ENCODE measurements at regions not wholly inside any gene's neighbourhood (a gene's known extent, or its start where the extent isn't known, plus 50 kb on each side); places are given as distances from the start of the nearest gene placed in this dataset.

DNA sequence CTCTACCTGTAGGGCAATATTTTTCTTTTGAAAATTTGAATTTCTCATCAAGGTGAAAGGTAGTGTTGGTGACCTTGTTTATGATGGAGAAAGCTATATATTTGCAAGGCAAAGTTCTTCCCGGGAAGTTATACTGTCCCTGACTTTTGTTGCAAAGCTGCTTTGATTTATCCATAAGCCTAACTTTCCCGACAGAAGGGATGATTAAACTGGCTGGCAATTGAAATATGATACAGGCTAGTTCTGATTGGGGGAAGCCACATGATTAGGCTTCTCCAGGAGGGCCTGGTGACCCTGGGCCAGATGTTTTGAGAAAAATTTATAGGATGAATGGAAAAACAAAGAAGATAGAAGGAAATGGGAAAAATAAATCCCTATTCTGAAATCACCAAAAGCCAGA is 215.5 kb downstream of the ACTR3B start:
- Histone ChIP-seq H3K9me2 (ENCODE audit: insufficient read depth) (no peaks in the 10 kb centered on the region), H3K9me3 (ENCODE audit: low read depth) (no peaks in the 10 kb centered on the region), H3K79me2 (ENCODE audit: insufficient read depth) (no peaks in the 10 kb centered on the region), H3K4me1 (ENCODE audit: insufficient read depth) (no peaks in the 10 kb centered on the region), H3K36me3 (ENCODE audit: low read depth) (no peaks in the 10 kb centered on the region), H3F3A (ENCODE audit: insufficient read depth) (no peaks in the 10 kb centered on the region), H3K27ac (no peak overlapping the region), H3K4me3 (no peak overlapping the region), H2AFZ (no peak overlapping the region), H3K9ac (no peak overlapping the region), H4K20me1 (ENCODE audit: insufficient read depth) (no peaks in the 10 kb centered on the region), H3K27me3 (replicated peaks; ENCODE audit: insufficient read depth) (no peaks in the 10 kb centered on the region), H3K4me2 (ENCODE audit: unreplicated experiment) (no peak overlapping the region)
- no peak for DNase-seq
- in situ Hi-C loops (cut with MboI) = no loop called here
- TF ChIP-seq EZH2 (IDR thresholded peaks at IDR 0.05; ENCODE audit: insufficient read depth, poor library complexity, severe bottlenecking) (no peak), EZH2phosphoT487 (IDR thresholded peaks at IDR 0.05; ENCODE audit: insufficient read depth, low read depth) (no peak)
- 0% methylated on average over 2 of the region's 2 CpGs for WGBS, 2 experiments (ENCODE audit: low coverage in 1 of 2, low lambda C conversion rate in 2 of 2, missing lambda C conversion rate in 2 of 2)

DNA sequence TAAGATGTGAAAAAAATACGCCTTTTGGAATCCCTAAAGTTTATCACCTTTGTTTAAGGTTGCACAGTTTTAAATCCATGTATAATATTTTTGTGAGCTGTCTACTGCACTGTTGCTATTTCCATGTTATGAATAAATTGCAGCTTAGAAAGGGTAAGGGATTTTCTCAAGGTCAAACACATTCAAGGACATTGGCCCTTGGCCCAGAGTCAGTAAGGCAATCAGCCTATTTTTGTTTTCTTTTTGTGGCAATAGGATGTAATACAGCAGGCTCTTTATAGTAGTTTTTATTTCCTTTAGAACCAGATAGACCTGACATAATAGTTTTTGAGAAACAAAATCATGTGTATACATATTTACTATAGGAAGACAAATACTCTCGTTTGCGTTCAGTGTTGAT is 219.8 kb downstream of the ACTR3B start:
- Histone ChIP-seq H2AFZ (no peak overlapping the region), H3K36me3 (ENCODE audit: low read depth) (no peaks in the 10 kb centered on the region), H4K20me1 (ENCODE audit: insufficient read depth) (no peaks in the 10 kb centered on the region), H3K9me3 (ENCODE audit: low read depth) (no peaks in the 10 kb centered on the region), H3K4me3 (no peak overlapping the region), H3F3A (ENCODE audit: insufficient read depth) (no peaks in the 10 kb centered on the region), H3K79me2 (ENCODE audit: insufficient read depth) (no peaks in the 10 kb centered on the region), H3K4me2 (ENCODE audit: unreplicated experiment) (no peak overlapping the region), H3K27me3 (replicated peaks; ENCODE audit: insufficient read depth) (no peaks in the 10 kb centered on the region), H3K9me2 (ENCODE audit: insufficient read depth) (no peaks in the 10 kb centered on the region), H3K4me1 (ENCODE audit: insufficient read depth) (no peaks in the 10 kb centered on the region), H3K9ac (no peak overlapping the region), H3K27ac (no peak overlapping the region)
- no peak for TF ChIP-seq EZH2 (IDR thresholded peaks at IDR 0.05; ENCODE audit: insufficient read depth, poor library complexity, severe bottlenecking)
- no peak for TF ChIP-seq EZH2phosphoT487 (IDR thresholded peaks at IDR 0.05; ENCODE audit: insufficient read depth, low read depth)
- DNase-seq = no peak
- WGBS, 2 experiments (ENCODE audit: low coverage in 1 of 2, low lambda C conversion rate in 2 of 2, missing lambda C conversion rate in 2 of 2) = 29 to 31% methylated on average over 3 of the region's 3 CpGs
- in situ Hi-C loops (cut with MboI) = no loop called here

- no peaks in the 10 kb centered on the region for H3K27me3 ChIP-seq (replicated peaks; ENCODE audit: insufficient read depth)
- no peak overlapping the region for H2AFZ ChIP-seq
- H3K9ac ChIP-seq = no peak overlapping the region
- H3K9me3 ChIP-seq (ENCODE audit: low read depth) = no peaks in the 10 kb centered on the region
- no peak for DNase-seq
- TF ChIP-seq EZH2 (IDR thresholded peaks at IDR 0.05; ENCODE audit: insufficient read depth, poor library complexity, severe bottlenecking) = no peak
- no peak for TF ChIP-seq EZH2phosphoT487 (IDR thresholded peaks at IDR 0.05; ENCODE audit: insufficient read depth, low read depth)
- H4K20me1 ChIP-seq (ENCODE audit: insufficient read depth) = no peaks in the 10 kb centered on the region
- no peaks in the 10 kb centered on the region for H3K4me1 ChIP-seq (ENCODE audit: insufficient read depth)
- in situ Hi-C loops (cut with MboI) = no loop called here
- H3K4me2 ChIP-seq (ENCODE audit: unreplicated experiment) = no peak overlapping the region
- H3K4me3 ChIP-seq = no peak overlapping the region
- no peaks in the 10 kb centered on the region for H3K9me2 ChIP-seq (ENCODE audit: insufficient read depth)
- WGBS, 2 experiments (ENCODE audit: low coverage in 1 of 2, low lambda C conversion rate in 2 of 2, missing lambda C conversion rate in 2 of 2) = 6 to 12% methylated on average over 4 of the region's 4 CpGs
- H3K36me3 ChIP-seq (ENCODE audit: low read depth) = no peaks in the 10 kb centered on the region
- no peaks in the 10 kb centered on the region for H3F3A ChIP-seq (ENCODE audit: insufficient read depth)
- no peak overlapping the region for H3K27ac ChIP-seq
- no peaks in the 10 kb centered on the region for H3K79me2 ChIP-seq (ENCODE audit: insufficient read depth)
Observed at GRCh38 chr7:152984421-152984820, 224.9 kb downstream of the ACTR3B start.

GRCh38 chr7:152986376-152986775 is 226.8 kb downstream of the ACTR3B start:
- H3K36me3 ChIP-seq (ENCODE audit: low read depth) = no peaks in the 10 kb centered on the region
- WGBS, 2 experiments (ENCODE audit: low coverage in 1 of 2, low lambda C conversion rate in 2 of 2, missing lambda C conversion rate in 2 of 2) = 10 to 14% methylated on average over 4 of the region's 4 CpGs
- no peaks in the 10 kb centered on the region for H4K20me1 ChIP-seq (ENCODE audit: insufficient read depth)
- no peak overlapping the region for H2AFZ ChIP-seq
- H3K27me3 ChIP-seq (replicated peaks; ENCODE audit: insufficient read depth) = no peaks in the 10 kb centered on the region
- in situ Hi-C loops (cut with MboI) = no loop called here
- H3K9me2 ChIP-seq (ENCODE audit: insufficient read depth) = no peaks in the 10 kb centered on the region
- H3F3A ChIP-seq (ENCODE audit: insufficient read depth) = no peaks in the 10 kb centered on the region
- no peaks in the 10 kb centered on the region for H3K79me2 ChIP-seq (ENCODE audit: insufficient read depth)
- no peaks in the 10 kb centered on the region for H3K9me3 ChIP-seq (ENCODE audit: low read depth)
- H3K9ac ChIP-seq = no peak overlapping the region
- no peak for DNase-seq
- H3K27ac ChIP-seq = no peak overlapping the region
- H3K4me3 ChIP-seq = no peak overlapping the region
- H3K4me2 ChIP-seq (ENCODE audit: unreplicated experiment) = no peak overlapping the region
- TF ChIP-seq EZH2 (IDR thresholded peaks at IDR 0.05; ENCODE audit: insufficient read depth, poor library complexity, severe bottlenecking) = no peak
- no peak for TF ChIP-seq EZH2phosphoT487 (IDR thresholded peaks at IDR 0.05; ENCODE audit: insufficient read depth, low read depth)
- no peaks in the 10 kb centered on the region for H3K4me1 ChIP-seq (ENCODE audit: insufficient read depth)

DNA sequence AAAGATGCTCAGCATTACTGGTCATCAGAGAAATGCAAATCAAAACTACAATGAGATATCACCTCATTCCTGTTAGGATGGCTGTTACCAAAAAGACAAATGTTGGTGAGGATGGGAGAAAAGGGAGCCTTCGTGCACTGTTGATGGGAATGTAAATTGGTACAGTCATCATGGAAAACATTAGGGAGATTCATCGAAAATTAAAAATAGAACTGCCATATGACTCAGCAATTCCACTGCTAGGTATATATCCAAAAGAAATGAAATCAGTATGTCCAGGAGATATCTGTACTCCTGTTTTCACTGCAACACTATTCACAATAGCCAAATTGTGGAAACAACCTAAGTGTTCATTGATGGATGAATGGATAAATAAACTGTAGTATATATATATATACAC is 228.1 kb downstream of the ACTR3B start:
- 24 to 33% methylated on average over 2 of the region's 2 CpGs for WGBS, 2 experiments (ENCODE audit: low coverage in 1 of 2, low lambda C conversion rate in 2 of 2, missing lambda C conversion rate in 2 of 2)
- peak; percentile 21 for DNase-seq
- Histone ChIP-seq H4K20me1 (ENCODE audit: insufficient read depth) (no peaks in the 10 kb centered on the region), H3K36me3 (ENCODE audit: low read depth) (no peaks in the 10 kb centered on the region), H3K27me3 (replicated peaks; ENCODE audit: insufficient read depth) (no peaks in the 10 kb centered on the region), H3K4me3 (no peak overlapping the region), H3K27ac (no peak overlapping the region), H3K4me2 (ENCODE audit: unreplicated experiment) (no peak overlapping the region), H2AFZ (no peak overlapping the region), H3K9me3 (ENCODE audit: low read depth) (no peaks in the 10 kb centered on the region), H3K9ac (no peak overlapping the region), H3F3A (ENCODE audit: insufficient read depth) (no peaks in the 10 kb centered on the region), H3K79me2 (ENCODE audit: insufficient read depth) (no peaks in the 10 kb centered on the region), H3K4me1 (ENCODE audit: insufficient read depth) (no peaks in the 10 kb centered on the region), H3K9me2 (ENCODE audit: insufficient read depth) (no peaks in the 10 kb centered on the region)
- in situ Hi-C loops (cut with MboI) = no loop called here
- TF ChIP-seq EZH2phosphoT487 (IDR thresholded peaks at IDR 0.05; ENCODE audit: insufficient read depth, low read depth) (no peak), EZH2 (IDR thresholded peaks at IDR 0.05; ENCODE audit: insufficient read depth, poor library complexity, severe bottlenecking) (no peak)
